H1 (cell line): ENCODE measurements at regions not wholly inside any gene's neighbourhood (a gene's known extent, or its start where the extent isn't known, plus 50 kb on each side); places are given as distances from the start of the nearest gene placed in this dataset.

Experiments
- MAFK ChIP-seq: IDR thresholded peaks from 2 replicates; pipeline ENCODE4 v1.6.1; 2012; ENCODE audit warnings: low read depth, mild to moderate bottlenecking, improper control_type of control experiment, low read length
- RNF2 ChIP-seq: fragments of 200-900, 300-1000 bp; sonication (generic); IDR thresholded peaks from 2 replicates; pipeline ENCODE4 v1.7.1; 2016; ENCODE audit warnings: borderline replicate concordance, low read depth, mild to moderate bottlenecking, antibody characterized with exemption, low read length; ENCODE audit not compliant: poor library complexity, severe bottlenecking; ENCODE audit errors: missing control alignments

GRCh38 chr6:121965739-121966138, 433.7 kb upstream of the HSF2 start (continued):
- TF ChIP-seq RNF2 (no peak), MAFK (no peak)
